HS-5 (cell line): ENCODE measurements at regions not wholly inside any gene's neighbourhood (a gene's known extent, or its start where the extent isn't known, plus 50 kb on each side); places are given as distances from the start of the nearest gene placed in this dataset.
"Not testable (repeated sequence)": the region's sequence is repeated elsewhere in the genome, so short reads cannot be mapped to it uniquely, and the experiment has no call there.

ENCODE experiments used
- DNase-seq: peaks from one replicate; pipeline ENCODE4 v3.0.0-alpha.2; 2012; ENCODE audit warnings: low read depth

DNA sequence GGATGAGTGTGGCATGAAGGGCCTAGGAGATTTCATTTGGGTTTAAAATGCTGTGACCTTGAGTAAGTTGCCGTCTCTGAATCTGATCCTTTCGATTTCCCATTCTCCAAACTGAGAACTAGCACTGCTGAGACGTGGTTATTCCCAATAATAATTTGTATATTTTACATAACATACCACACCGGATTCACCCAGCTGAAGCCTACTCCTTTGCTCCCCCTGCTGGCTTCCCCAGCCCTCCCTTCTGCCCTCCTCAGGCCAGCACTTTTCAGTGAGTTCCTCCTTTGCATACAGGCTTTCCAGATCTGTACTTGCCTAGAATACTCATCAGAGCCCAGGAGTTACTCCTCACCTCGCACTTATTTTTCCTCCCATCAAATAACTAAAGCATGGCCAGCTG is 255.1 kb downstream of the OR4F29 start:
- not testable (repeated sequence) for DNase-seq

DNA sequence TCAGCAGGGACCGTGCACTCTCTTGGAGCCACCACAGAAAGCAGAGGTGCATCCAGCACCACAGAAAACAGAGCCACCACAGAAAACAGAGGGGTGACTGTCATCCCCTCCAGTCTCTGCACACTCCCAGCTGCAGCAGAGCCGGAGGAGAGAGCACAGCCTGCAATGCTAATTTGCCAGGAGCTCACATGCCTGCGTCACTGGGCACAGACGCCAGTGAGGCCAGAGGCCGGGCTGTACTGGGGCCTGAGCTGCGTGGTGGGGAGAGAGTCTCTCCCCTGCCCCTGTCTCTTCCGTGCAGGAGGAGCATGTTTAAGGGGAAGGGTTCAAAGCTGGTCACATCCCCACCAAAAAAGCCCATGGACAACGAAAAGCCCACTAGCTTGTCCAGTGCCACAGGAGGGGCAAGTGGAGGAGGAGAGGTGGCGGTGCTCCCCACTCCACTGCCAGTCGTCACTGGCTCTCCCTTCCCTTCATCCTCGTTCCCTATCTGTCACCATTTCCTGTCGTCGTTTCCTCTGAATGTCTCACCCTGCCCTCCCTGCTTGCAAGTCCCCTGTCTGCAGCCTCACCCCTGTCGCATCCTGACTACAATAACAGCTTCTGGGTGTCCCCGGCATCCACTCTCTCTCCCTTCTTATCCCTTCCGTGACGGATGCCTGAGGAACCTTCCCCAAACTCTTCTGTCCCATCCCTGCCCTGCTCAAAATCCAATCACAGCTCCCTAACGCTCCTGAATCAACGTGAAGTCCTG is 260.0 kb downstream of the OR4F29 start:
- not testable (repeated sequence) for DNase-seq

DNA sequence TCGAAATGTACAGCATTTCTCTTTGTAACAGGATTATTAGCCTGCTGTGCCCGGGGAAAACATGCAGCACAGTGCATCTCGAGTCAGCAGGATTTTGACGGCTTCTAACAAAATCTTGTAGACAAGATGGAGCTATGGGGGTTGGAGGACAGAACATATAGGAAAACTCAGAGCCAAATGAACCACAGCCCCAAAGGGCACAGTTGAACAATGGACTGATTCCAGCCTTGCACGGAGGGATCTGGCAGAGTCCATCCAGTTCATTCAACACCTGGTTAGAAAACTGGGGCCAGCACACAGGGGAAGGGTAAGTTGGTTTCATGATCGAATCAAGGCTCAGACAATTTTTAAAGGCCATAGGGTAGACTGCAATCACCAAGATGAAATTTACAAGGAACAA is 260.8 kb downstream of the OR4F29 start:
- DNase-seq: not testable (repeated sequence)

DNA sequence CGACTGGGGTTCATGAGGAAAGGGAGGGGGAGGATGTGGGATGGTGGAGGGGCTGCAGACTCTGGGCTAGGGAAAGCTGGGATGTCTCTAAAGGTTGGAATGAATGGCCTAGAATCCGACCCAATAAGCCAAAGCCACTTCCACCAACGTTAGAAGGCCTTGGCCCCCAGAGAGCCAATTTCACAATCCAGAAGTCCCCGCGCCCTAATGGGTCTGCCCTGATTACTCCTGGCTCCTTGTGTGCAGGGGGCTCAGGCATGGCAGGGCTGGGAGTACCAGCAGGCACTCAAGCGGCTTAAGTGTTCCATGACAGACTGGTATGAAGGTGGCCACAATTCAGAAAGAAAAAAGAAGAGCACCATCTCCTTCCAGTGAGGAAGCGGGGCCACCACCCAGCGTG is 261.6 kb downstream of the OR4F29 start:
- not testable (repeated sequence) for DNase-seq

DNA sequence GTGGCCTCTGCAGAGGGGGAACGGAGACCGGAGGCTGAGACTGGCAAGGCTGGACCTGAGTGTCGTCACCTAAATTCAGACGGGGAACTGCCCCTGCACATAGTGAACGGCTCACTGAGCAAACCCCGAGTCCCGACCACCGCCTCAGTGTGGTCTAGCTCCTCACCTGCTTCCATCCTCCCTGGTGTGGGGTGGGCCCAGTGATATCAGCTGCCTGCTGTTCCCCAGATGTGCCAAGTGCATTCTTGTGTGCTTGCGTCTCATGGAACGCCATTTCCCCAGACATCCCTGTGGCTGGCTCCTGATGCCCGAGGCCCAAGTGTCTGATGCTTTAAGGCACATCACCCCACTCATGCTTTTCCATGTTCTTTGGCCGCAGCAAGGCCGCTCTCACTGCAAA is 262.2 kb downstream of the OR4F29 start:
- not testable (repeated sequence) for DNase-seq

DNA sequence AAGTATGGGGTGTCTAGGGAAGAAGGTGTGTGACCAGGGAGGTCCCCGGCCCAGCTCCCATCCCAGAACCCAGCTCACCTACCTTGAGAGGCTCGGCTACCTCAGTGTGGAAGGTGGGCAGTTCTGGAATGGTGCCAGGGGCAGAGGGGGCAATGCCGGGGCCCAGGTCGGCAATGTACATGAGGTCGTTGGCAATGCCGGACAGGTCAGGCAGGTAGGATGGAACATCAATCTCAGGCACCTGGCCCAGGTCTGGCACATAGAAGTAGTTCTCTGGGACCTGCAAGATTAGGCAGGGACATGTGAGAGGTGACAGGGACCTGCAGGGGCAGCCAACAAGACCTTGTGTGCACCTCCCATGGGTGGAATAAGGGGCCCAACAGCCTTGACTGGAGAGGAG is 264.2 kb downstream of the OR4F29 start:
- not testable (repeated sequence) for DNase-seq

DNA sequence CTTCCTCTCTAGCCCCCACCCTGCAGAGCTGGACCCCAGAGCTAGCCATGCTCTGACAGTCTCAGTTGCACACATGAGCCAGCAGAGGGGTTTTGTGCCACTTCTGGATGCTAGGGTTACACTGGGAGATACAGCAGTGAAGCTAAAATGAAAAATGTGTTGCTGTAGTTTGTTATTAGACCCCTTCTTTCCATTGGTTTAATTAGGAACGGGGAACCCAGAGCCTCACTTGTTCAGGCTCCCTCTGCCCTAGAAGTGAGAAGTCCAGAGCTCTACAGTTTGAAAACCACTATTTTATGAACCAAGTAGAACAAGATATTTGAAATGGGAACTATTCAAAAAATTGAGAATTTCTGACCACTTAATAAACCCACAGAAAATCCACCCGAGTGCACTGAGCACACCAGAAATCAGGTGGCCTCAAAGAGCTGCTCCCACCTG is 264.8 kb downstream of the OR4F29 start:
- not testable (repeated sequence) for DNase-seq

DNA sequence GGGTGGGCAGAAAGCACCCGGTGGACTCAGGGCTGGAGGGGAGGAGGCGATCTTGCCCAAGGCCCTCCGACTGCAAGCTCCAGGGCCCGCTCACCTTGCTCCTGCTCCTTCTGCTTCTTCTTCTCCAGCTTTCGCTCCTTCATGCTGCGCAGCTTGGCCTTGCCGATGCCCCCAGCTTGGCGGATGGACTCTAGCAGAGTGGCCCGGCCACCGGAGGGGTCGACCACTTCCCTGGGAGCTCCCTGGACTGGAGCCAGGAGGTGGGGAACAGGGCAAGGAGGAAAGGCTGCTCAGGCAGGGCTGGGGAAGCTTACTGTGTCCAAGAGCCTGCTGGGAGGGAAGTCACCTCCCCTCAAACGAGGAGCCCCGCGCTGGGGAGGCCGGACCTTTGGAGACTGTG is 265.3 kb downstream of the OR4F29 start:
- DNase-seq: not testable (repeated sequence)

DNA sequence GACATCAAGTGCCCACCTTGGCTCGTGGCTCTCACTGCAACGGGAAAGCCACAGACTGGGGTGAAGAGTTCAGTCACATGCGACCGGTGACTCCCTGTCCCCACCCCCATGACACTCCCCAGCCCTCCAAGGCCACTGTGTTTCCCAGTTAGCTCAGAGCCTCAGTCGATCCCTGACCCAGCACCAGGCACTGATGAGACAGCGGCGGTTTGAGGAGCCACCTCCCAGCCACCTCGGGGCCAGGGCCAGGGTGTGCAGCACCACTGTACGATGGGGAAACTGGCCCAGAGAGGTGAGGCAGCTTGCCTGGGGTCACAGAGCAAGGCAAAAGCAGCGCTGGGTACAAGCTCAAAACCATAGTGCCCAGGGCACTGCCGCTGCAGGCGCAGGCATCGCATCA is 266.0 kb downstream of the OR4F29 start:
- not testable (repeated sequence) for DNase-seq

DNA sequence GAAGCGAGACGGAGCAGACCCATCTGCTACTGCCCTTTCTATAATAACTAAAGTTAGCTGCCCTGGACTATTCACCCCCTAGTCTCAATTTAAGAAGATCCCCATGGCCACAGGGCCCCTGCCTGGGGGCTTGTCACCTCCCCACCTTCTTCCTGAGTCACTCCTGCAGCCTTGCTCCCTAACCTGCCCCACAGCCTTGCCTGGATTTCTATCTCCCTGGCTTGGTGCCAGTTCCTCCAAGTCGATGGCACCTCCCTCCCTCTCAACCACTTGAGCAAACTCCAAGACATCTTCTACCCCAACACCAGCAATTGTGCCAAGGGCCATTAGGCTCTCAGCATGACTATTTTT is 267.2 kb downstream of the OR4F29 start:
- not testable (repeated sequence) for DNase-seq

DNA sequence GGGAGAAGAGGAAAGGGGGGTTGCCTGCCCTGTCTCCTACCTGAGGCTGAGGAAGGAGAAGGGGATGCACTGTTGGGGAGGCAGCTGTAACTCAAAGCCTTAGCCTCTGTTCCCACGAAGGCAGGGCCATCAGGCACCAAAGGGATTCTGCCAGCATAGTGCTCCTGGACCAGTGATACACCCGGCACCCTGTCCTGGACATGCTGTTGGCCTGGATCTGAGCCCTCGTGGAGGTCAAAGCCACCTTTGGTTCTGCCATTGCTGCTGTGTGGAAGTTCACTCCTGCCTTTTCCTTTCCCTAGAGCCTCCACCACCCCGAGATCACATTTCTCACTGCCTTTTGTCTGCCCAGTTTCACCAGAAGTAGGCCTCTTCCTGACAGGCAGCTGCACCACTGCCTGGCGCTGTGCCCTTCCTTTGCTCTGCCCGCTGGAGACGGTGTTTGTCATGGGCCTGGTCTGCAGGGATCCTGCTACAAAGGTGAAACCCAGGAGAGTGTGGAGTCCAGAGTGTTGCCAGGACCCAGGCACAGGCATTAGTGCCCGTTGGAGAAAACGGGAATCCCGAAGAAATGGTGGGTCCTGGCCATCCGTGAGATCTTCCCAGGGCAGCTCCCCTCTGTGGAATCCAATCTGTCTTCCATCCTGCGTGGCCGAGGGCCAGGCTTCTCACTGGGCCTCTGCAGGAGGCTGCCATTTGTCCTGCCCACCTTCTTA is 267.7 kb downstream of the OR4F29 start:
- DNase-seq: not testable (repeated sequence)

DNA sequence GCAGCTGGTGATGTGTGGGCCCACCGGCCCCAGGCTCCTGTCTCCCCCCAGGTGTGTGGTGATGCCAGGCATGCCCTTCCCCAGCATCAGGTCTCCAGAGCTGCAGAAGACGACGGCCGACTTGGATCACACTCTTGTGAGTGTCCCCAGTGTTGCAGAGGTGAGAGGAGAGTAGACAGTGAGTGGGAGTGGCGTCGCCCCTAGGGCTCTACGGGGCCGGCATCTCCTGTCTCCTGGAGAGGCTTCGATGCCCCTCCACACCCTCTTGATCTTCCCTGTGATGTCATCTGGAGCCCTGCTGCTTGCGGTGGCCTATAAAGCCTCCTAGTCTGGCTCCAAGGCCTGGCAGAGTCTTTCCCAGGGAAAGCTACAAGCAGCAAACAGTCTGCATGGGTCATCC is 268.4 kb downstream of the OR4F29 start:
- not testable (repeated sequence) for DNase-seq

DNA sequence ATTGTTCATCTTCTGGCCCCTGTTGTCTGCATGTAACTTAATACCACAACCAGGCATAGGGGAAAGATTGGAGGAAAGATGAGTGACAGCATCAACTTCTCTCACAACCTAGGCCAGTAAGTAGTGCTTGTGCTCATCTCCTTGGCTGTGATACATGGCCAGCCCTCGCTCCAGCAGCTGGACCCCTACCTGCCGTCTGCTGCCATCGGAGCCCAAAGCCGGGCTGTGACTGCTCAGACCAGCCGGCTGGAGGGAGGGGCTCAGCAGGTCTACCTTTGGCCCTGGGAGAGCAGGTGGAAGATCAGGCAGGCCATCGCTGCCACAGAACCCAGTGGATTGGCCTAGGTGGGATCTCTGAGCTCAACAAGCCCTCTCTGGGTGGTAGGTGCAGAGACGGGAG is 268.8 kb downstream of the OR4F29 start:
- DNase-seq: not testable (repeated sequence)

DNA sequence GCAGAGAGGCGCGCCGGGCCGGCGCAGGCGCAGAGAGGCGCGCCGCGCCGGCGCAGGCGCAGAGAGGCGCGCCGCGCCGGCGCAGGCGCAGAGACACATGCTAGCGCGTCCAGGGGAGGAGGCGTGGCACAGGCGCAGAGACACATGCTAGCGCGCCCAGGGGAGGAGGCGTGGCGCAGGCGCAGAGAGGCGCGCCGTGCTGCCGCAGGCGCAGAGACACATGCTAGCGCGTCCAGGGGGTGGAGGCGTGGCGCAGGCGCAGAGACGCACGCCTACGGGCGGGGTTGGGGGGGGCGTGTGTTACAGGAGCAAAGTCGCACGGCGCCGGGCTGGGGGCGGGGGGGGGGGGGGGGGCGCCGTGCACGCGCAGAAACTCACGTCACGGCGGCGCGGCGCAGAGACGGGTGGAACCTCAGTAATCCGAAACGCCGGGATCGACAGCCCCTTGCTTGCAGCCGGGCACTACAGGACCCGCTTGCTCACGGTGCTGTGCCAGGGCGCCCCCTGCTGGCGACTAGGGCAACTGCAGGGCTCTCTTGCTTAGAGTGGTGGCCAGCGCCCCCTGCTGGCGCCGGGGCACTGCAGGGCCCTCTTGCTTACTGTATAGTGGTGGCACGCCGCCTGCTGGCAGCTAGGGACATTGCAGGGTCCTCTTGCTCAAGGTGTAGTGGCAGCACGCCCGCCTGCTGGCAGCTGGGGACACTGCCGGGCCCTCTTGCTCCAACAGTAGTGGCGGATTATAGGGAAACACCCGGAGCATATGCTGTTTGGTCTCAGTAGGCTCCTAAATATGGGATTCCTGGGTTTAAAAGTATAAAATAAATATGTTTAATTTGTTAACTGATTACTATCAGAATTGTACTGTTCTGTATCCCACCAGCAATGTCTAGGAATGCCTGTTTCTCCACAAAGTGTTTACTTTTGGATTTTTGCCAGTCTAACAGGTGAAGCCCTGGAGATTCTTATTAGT is 269.9 kb downstream of the OR4F29 start:
- DNase-seq: peak; percentile 19

DNA sequence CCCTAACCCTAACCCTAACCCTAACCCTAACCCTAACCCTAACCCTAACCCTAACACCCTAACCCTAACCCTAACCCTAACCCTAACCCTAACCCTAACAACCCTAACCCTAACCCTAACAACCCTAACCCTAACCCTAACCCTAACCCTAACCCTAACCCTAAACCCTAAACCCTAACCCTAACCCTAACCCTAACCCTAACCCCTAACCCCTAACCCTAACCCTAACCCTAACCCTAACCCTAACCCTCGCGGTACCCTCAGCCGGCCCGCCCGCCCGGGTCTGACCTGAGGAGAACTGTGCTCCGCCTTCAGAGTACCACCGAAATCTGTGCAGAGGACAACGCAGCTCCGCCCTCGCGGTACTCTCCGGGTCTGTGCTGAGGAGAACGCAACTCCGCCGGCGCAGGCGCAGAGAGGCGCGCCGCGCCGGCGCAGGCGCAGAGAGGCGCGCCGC is 270.7 kb downstream of the OR4F29 start:
- not testable (repeated sequence) for DNase-seq

DNA sequence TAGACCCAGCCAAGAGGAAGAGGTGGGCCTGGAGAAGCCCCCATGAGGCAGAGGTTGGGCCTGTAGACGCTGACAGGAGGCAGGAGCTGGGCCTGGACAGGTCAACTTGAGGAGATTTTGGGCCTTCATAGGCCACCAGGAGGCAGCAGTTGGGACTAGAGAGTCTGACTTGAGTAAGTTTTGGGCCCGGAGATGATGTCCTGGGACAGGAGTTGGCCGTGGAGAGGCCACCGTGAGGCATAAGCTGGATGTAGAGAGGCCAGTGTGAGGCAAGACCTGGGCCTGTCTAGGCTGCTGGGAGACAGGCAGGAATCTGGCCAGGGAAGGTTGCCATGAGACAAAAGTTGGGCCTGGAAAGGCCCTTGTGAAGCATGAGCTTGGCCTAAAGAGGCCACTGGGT is 312.6 kb downstream of the OR4F29 start:
- not testable (repeated sequence) for DNase-seq

DNA sequence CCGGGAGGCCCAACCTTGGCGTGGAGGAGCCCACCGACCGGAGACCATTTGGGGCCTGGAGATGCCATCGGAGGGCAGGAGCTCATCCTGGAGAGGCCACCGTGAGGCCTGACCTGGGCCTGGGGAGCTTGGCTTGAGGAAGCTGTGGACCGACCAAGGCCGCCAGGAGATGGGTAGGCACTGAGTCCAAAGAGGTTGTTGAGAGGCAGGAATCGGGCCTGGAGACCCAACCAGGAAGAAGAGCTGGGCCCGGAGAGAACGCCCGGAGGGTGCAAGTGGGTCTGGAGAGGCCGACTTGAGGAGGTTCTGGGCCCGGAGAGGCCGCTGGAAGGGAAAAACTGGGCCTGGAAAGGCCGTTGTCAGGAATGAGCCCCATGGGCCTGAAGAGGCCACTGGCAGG is 313.8 kb downstream of the OR4F29 start:
- not testable (repeated sequence) for DNase-seq

DNA sequence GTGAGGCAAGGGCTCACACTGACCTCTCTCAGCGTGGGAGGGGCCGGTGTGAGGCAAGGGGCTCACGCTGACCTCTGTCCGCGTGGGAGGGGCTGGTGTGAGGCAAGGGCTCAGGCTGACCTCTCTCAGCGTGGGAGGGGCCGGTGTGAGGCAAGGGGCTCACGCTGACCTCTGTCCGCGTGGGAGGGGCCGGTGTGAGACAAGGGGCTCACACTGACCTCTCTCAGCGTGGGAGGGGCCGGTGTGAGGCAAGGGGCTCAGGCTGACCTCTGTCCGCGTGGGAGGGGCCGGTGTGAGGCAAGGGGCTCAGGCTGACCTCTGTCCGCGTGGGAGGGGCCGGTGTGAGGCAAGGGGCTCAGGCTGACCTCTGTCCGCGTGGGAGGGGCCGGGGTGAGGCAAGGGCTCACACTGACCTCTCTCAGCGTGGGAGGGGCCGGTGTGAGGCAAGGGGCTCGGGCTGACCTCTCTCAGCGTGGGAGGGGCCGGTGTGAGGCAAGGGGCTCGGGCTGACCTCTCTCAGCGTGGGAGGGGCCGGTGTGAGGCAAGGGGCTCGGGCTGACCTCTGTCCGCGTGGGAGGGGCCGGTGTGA is 315.0 kb downstream of the OR4F29 start:
- not testable (repeated sequence) for DNase-seq

DNA sequence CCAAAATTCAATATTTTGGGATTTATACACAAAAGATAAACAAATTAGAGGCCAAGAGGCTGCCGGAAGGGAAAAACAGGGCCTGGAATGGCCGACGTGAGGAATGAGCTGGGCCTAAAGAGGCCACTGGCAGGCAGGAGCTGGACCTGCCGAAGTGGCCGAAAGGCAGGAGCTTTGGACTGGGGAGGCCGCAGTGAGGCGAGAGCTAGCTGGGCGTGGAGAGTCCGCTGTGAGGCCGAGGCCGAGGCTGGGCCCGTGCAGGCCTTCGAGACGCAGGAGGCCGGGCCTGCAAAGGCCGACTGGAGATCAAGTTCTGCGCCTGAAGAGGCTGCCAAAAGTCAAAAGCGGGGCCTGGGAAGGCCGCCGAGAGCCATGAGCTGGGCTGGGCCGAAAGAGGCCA is 316.5 kb downstream of the OR4F29 start:
- DNase-seq: not testable (repeated sequence)

DNA sequence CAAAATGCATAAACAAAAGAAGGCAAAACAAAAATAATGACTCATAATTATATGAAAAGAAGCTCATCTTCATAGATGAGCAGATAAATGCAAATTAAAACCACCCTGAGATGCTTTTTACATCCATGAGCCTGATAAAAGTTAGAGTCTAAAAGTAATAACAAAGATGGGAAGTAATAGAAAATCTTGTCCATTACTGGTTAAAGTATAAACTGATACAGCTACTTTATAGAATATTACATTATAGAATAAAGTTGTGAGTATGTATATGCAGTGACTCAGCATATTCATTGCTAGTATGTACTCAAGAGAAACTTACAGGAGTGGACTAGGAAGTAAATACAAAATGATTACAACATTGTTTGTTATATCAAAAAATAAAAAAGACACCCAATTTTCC is 333.0 kb downstream of the OR4F29 start:
- not testable (repeated sequence) for DNase-seq

DNA sequence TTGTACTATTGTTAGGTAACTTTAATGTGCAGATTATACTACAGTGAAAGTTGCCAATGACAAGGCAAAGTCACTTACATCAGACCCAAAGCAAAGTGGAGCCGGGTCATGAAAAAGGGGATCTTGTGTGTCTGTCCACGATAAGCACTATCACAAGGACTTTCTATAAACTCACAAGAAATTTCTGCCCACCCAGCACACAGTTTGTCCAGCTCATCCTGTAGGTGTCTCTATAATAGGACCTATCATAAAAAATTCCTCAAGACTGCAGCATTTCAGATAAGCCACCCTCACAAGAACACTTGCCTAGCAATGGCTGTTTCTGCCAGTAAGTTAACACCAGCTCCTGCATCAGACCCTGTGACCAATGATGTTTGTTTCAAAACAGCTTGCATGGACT is 335.9 kb downstream of the OR4F29 start:
- DNase-seq: not testable (repeated sequence)

DNA sequence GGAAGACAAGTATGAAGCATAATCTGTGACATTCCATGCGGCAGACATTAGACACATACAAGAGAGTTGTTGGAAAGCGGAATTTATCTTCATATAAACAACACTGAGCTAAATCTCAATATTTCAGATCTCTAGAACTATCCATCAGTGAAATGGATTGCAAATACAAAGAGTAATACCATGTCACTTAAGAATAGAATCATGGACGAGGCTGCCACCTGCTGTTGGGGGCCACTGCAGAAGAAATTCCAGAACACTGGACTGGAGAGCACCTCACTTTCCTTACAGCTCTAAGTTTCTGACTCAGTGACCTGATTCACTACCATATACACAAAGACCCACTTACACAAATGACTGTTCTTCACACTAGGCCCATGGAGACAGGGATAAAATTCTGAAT is 346.7 kb downstream of the OR4F29 start:
- not testable (repeated sequence) for DNase-seq
